H9 (cell line): ENCODE measurements at regions not wholly inside any gene's neighbourhood (a gene's known extent, or its start where the extent isn't known, plus 50 kb on each side); places are given as distances from the start of the nearest gene placed in this dataset.

Source experiments
- DNase-seq: peaks from one replicate; pipeline ENCODE4 v3.0.0-alpha.2; 2017
- H2AFZ ChIP-seq: one replicate; pipeline ENCODE4 v1.6.1; 2013; ENCODE audit warnings: mild to moderate bottlenecking, low read length, control low read depth, moderate library complexity
- H2AK5ac ChIP-seq: 2 replicates; pipeline ENCODE4 v1.6.1; 2013; ENCODE audit warnings: low read length, control low read depth, mixed read lengths; ENCODE audit not compliant: insufficient read length
- H2BK120ac ChIP-seq: one replicate; pipeline ENCODE4 v1.6.1; 2013; ENCODE audit warnings: low read depth, mild to moderate bottlenecking, low read length, control low read depth, inconsistent platforms; ENCODE audit not compliant: poor library complexity, severe bottlenecking
- H2BK12ac ChIP-seq: 2 replicates; pipeline ENCODE4 v1.6.1; 2013; ENCODE audit warnings: low read length, control low read depth, mixed read lengths, low read depth; ENCODE audit not compliant: insufficient read length
- H2BK15ac ChIP-seq: 2 replicates; pipeline ENCODE4 v1.6.1; 2013; ENCODE audit warnings: low read depth, low read length, control low read depth
- H2BK20ac ChIP-seq: one replicate; pipeline ENCODE4 v1.6.1; 2013; ENCODE audit warnings: low read depth, mild to moderate bottlenecking, low read length, control low read depth, inconsistent platforms; ENCODE audit not compliant: poor library complexity, severe bottlenecking
- H2BK5ac ChIP-seq: 2 replicates; pipeline ENCODE4 v1.6.1; 2013; ENCODE audit warnings: low read length, control low read depth, mixed read lengths; ENCODE audit not compliant: insufficient read length
- H3K14ac ChIP-seq: 2 replicates; pipeline ENCODE4 v1.6.1; 2013; ENCODE audit warnings: low read length, control low read depth; ENCODE audit not compliant: insufficient read depth
- H3K18ac ChIP-seq: 2 replicates; pipeline ENCODE4 v1.6.1; 2013; ENCODE audit warnings: low read depth, mild to moderate bottlenecking, mixed read lengths, low read length, control low read depth; ENCODE audit not compliant: insufficient read length
- H3K23ac ChIP-seq: 2 replicates; pipeline ENCODE4 v1.6.1; 2013; ENCODE audit warnings: low read length, control low read depth, mixed read lengths, low read depth; ENCODE audit not compliant: insufficient read length
- H3K23me2 ChIP-seq: 2 replicates; pipeline ENCODE4 v1.6.1; 2013; ENCODE audit warnings: low read depth, mild to moderate bottlenecking, mixed read lengths, low read length, control low read depth; ENCODE audit not compliant: insufficient read length, poor library complexity, severe bottlenecking
- H3K27ac ChIP-seq: 2 replicates; pipeline ENCODE4 v1.5.1; 2013; ENCODE audit warnings: low read length, control low read depth, mixed read lengths, low read depth; ENCODE audit not compliant: insufficient read length
- H3K27me3 ChIP-seq: 2 replicates; pipeline ENCODE4 v1.6.1; 2013; ENCODE audit warnings: low read length, control low read depth, inconsistent platforms; ENCODE audit not compliant: insufficient read depth
- H3K4ac ChIP-seq: 2 replicates; pipeline ENCODE4 v1.6.1; 2013; ENCODE audit warnings: low read depth, mild to moderate bottlenecking, control low read depth, inconsistent platforms, low read length, moderate library complexity
- H3K4me1 ChIP-seq: 2 replicates; pipeline ENCODE4 v1.6.1; 2013; ENCODE audit warnings: low read length, control low read depth, inconsistent platforms; ENCODE audit not compliant: insufficient read depth
- H3K4me2 ChIP-seq: 2 replicates; pipeline ENCODE4 v1.6.1; 2013; ENCODE audit warnings: low read length, control low read depth, mixed read lengths; ENCODE audit not compliant: insufficient read length, insufficient read depth
- H3K56ac ChIP-seq: 2 replicates; pipeline ENCODE4 v1.6.1; 2013; ENCODE audit warnings: low read depth, mild to moderate bottlenecking, mixed read lengths, low read length, control low read depth; ENCODE audit not compliant: insufficient read length
- H3K79me1 ChIP-seq: 2 replicates; pipeline ENCODE4 v1.6.1; 2013; ENCODE audit warnings: low read depth, mild to moderate bottlenecking, moderate library complexity, low read length, control low read depth, inconsistent platforms; ENCODE audit not compliant: insufficient read depth, poor library complexity, severe bottlenecking
- H3K79me2 ChIP-seq: 2 replicates; pipeline ENCODE4 v1.6.1; 2013; ENCODE audit warnings: low read length, control low read depth, inconsistent platforms; ENCODE audit not compliant: insufficient read depth
- H3K9ac ChIP-seq: 2 replicates; pipeline ENCODE4 v1.6.1; 2013; ENCODE audit warnings: low read length, control low read depth, mixed read lengths; ENCODE audit not compliant: insufficient read length; ENCODE audit errors: extremely low read depth
- H3K9me3 ChIP-seq: one replicate; pipeline ENCODE4 v1.6.1; 2013; ENCODE audit warnings: low read depth, low read length, inconsistent platforms; ENCODE audit not compliant: control insufficient read depth
- H3T11ph ChIP-seq: one replicate; pipeline ENCODE4 v1.6.1; 2013; ENCODE audit warnings: mild to moderate bottlenecking, low read length, control low read depth, inconsistent platforms
- H4K20me1 ChIP-seq: one replicate; pipeline ENCODE4 v1.6.1; 2013; ENCODE audit not compliant: control insufficient read depth, insufficient read length, insufficient read depth
- H4K5ac ChIP-seq: 2 replicates; pipeline ENCODE4 v1.6.1; 2013; ENCODE audit warnings: low read depth, mild to moderate bottlenecking, mixed read lengths, low read length, control low read depth; ENCODE audit not compliant: insufficient read length
- H4K8ac ChIP-seq: replicated peaks from 2 replicates; pipeline ENCODE4 v1.6.1; 2013; ENCODE audit warnings: low read length, control low read depth, mixed read lengths, low read depth; ENCODE audit not compliant: insufficient read length
- H4K91ac ChIP-seq: 2 replicates; pipeline ENCODE4 v1.6.1; 2013; ENCODE audit warnings: low read depth, mild to moderate bottlenecking, moderate library complexity, mixed read lengths, low read length, control low read depth; ENCODE audit not compliant: insufficient read length
- H3K27ac Mint-ChIP-seq, 3 experiments: 2 replicates in 2 of 3; 3 replicates in 1 of 3; pipeline ENCODE4 v1.8.0; 2020 to 2021; ENCODE audit warnings: mixed read lengths in 3 of 3, mild to moderate bottlenecking in 1 of 3, moderate library complexity in 1 of 3
- H3K27me3 Mint-ChIP-seq: 2 replicates; pipeline ENCODE4 v1.8.0; 2021; ENCODE audit warnings: low read depth, mild to moderate bottlenecking, moderate library complexity, mixed read lengths
- H3K36me3 Mint-ChIP-seq, 3 experiments: 2 replicates in 2 of 3; 3 replicates in 1 of 3; pipeline ENCODE4 v1.8.0; 2020 to 2021; ENCODE audit warnings: low read depth in 3 of 3, mixed read lengths in 3 of 3; ENCODE audit not compliant: insufficient read depth in 1 of 3
- H3K4me1 Mint-ChIP-seq, 2 experiments: 2 replicates each; pipeline ENCODE4 v1.8.0; 2020; ENCODE audit warnings: mixed read lengths in 2 of 2
- H3K4me3 Mint-ChIP-seq, 2 experiments: 2 replicates in 1 of 2; 3 replicates in 1 of 2; pipeline ENCODE4 v1.8.0; 2020 to 2021; ENCODE audit warnings: mild to moderate bottlenecking in 2 of 2, mixed read lengths in 2 of 2, moderate library complexity in 1 of 2
- H3K9me3 Mint-ChIP-seq, 2 experiments: 2 replicates in 1 of 2; 3 replicates in 1 of 2; pipeline ENCODE4 v1.8.0; 2020; ENCODE audit warnings: mild to moderate bottlenecking in 2 of 2, mixed read lengths in 2 of 2, moderate library complexity in 1 of 2
- CTCF ChIP-seq: fragments of 200-600 bp; sonication (generic); conservative IDR thresholded peaks from 3 replicates; pipeline ENCODE4 v1.8.0; 2021; ENCODE audit warnings: antibody characterized with exemption, mild to moderate bottlenecking
- WGBS: extraction: QIAGEN DNeasy Blood & Tissue Kit; methylation state at CpG from one replicate; pipeline ENCODE4 v1.1.7; 2013; ENCODE audit warnings: missing lambda C conversion rate, low lambda C conversion rate, mixed read lengths; ENCODE audit not compliant: insufficient read length; ENCODE audit errors: extremely low coverage; 5-methylcytosine and 5-hydroxymethylcytosine counted together

GRCh38 chr1:199010492-199010891 is 371.7 kb downstream of the PTPRC start:
- Histone ChIP-seq H2AK5ac (no peak overlapping the region), H3K23me2 (no peaks in the 10 kb centered on the region), H3K23ac (no peak overlapping the region), H4K20me1 (no peaks in the 10 kb centered on the region), H2AFZ (no peak overlapping the region), H2BK120ac (no peak overlapping the region), H3K4ac (no peak overlapping the region), H3K4me2 (no peak overlapping the region), H3K79me2 (no peaks in the 10 kb centered on the region), H3K27me3 (no peaks in the 10 kb centered on the region), H3K27ac (no peak overlapping the region), H2BK20ac (no peak overlapping the region), H3K9me3 (no peaks in the 10 kb centered on the region), H3K4me1 (no peaks in the 10 kb centered on the region), H2BK15ac (no peak overlapping the region), H4K8ac (no peak overlapping the region), H3K14ac (no peak overlapping the region), H2BK5ac (no peak overlapping the region), H4K5ac (no peak overlapping the region), H4K91ac (no peak overlapping the region), H2BK12ac (no peak overlapping the region), H3K18ac (no peak overlapping the region), H3T11ph (no peak overlapping the region), H3K9ac (no peak overlapping the region), H3K79me1 (no peaks in the 10 kb centered on the region), H3K56ac (no peak overlapping the region)
- H3K27ac Mint-ChIP-seq: no peak overlapping the region
- no peaks in the 10 kb centered on the region for H3K4me1 Mint-ChIP-seq
- no peaks in the 10 kb centered on the region for H3K9me3 Mint-ChIP-seq
- DNase-seq: no peak
- WGBS: no CpG with 5 or more reads among the region's 4 CpGs
- no peak for TF ChIP-seq CTCF
- H3K27me3 Mint-ChIP-seq: no peaks in the 10 kb centered on the region
- no peaks in the 10 kb centered on the region for H3K36me3 Mint-ChIP-seq
- no peak overlapping the region for H3K4me3 Mint-ChIP-seq
